ENCODE measurements at regions not wholly inside any gene's neighbourhood (a gene's known extent, or its start where the extent isn't known, plus 50 kb on each side); places are given as distances from the start of the nearest gene placed in this dataset.
A peak's percentile ranks its signal among the peaks of the same experiment; 100 is the strongest.

- no peak for TF ChIP-seq CTCF (IDR thresholded peaks at IDR 0.05; ENCODE audit: low read depth, low read length, missing control alignments)
- no peak overlapping the region for H3K4me3 ChIP-seq (replicated peaks; ENCODE audit: low read depth, low read length)
- DNase-seq (ENCODE audit: extremely low read depth, low read depth): no peak
These were observed 70.7 kb upstream of the ADO start for GRCh38 chr10:62733654-62734293.

DNA sequence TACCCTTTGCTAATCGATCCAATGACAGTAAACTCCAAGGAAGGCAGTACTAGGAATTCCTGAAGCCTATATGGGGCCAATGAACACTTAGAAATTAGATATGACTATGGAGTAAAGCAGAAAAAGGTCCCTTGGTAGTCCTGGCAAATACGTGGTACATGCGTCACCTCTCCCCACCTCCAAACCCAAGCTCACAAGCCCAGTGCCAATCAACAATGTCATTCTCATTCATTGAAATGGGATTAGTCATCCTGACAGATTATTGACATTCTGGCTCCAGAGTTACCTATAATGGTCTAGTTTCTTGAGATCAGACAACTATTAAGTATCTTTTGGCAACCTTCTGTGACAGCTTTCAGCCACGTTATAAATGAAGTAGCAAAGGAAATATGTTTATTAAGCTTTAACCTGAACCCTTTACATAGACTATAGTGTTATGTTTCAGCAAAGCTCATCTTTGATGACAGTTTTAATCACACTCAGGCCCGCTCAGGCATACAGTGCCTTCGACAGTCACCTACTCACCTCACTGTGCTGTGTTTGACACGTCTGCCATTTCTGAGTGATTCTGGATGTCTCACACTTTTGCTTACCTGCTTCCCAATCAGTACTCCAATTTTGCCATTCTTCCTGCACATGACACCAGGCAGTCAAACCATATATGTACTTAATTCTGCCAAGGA is 69.6 kb upstream of the ADO start:
- no peak overlapping the region for H3K4me3 ChIP-seq (replicated peaks; ENCODE audit: low read depth, low read length)
- DNase-seq (ENCODE audit: extremely low read depth, low read depth): no peak
- TF ChIP-seq CTCF (IDR thresholded peaks at IDR 0.05; ENCODE audit: low read depth, low read length, missing control alignments): no peak

GRCh38 chr10:62735464-62736167 is 68.9 kb upstream of the ADO start:
- H3K4me3 ChIP-seq (replicated peaks; ENCODE audit: low read depth, low read length): no peak overlapping the region
- TF ChIP-seq CTCF (IDR thresholded peaks at IDR 0.05; ENCODE audit: low read depth, low read length, missing control alignments): no peak
- DNase-seq (ENCODE audit: extremely low read depth, low read depth): peak; percentile 37

DNA sequence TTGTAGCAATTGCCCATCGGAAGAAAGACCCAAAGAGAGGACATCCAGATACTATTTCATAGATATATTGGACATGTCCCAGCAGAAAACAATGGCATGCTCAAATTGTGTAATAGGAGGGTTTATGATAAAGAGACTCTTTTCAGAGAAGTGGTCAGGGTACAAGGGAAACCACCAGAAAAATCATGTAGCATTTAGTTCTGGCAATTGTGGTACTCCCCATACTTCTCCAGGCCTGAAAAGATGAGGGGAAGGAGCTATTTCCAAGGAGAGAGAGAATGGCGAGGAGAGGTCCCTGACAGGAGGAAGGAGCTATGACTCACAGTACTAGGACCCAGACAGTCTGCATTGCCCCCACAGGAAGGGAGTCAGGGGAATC is 68.4 kb upstream of the ADO start:
- no peak for DNase-seq (ENCODE audit: extremely low read depth, low read depth)
- no peak overlapping the region for H3K4me3 ChIP-seq (replicated peaks; ENCODE audit: low read depth, low read length)
- no peak for TF ChIP-seq CTCF (IDR thresholded peaks at IDR 0.05; ENCODE audit: low read depth, low read length, missing control alignments)

DNA sequence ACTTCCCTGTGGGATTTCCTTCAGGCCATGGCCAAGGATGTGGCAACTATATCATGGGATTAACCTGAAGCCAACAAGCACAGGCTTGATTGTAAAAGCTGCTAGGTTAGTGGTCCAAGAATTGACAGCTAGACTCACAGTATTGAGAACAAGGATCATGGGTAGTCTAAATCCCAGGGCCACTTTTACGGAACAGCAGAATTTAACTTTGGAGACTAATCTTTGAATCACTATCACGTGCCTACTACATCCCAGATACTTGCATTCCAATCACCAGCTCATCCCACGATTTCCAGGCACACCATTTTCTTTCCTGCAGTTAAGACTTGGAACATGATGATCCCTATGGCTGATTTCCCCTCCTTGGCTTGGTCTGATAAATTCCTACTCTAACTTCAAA is 65.6 kb upstream of the ADO start:
- no peak for TF ChIP-seq CTCF (IDR thresholded peaks at IDR 0.05; ENCODE audit: low read depth, low read length, missing control alignments)
- H3K4me3 ChIP-seq (replicated peaks; ENCODE audit: low read depth, low read length): no peak overlapping the region
- peak; percentile 39 for DNase-seq (ENCODE audit: extremely low read depth, low read depth)

DNA sequence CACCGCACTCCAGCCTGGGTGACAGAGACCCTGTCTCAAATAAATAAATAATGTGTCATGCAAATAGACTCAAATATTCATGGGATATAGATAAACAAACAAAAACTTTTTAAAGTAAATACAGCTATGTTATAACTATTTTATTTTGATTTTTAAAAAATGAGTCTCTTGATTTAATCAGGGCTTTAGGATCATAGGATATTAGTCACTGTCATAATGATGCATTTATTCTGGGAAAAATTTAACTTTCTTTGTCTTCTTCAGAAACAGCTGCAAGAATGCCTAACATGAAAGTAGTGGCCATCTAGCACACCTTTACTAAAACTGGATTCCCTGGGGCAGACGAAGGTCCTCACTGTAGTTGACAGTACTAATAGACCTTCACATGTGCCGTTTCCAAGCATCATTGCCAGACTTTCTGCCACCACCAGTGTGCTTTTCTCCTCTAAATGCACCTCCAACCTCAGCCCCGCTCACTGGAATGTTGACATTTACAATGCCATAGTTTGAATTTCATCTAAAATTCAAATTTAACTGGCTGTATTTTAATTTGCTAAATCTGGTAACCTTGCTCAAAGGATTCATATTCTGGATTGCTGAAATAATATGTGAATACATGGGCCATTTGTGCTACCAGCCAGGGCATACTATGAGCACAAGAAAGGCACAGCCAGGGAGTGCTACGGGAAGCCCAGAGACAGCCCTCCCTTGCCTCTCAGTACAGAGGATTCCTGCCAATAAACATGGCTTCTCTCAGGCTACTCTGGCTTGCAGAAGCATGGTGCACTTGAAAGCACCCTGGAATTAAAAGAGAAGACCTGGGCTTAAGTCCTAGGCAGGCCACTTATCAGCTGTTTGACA is 63.4 kb upstream of the ADO start:
- no peak overlapping the region for H3K4me3 ChIP-seq (replicated peaks; ENCODE audit: low read depth, low read length)
- DNase-seq (ENCODE audit: extremely low read depth, low read depth): no peak
- no peak for TF ChIP-seq CTCF (IDR thresholded peaks at IDR 0.05; ENCODE audit: low read depth, low read length, missing control alignments)

Data from HFF-Myc (cell line).